GM23338 (cell line): ENCODE measurements at regions not wholly inside any gene's neighbourhood (a gene's known extent, or its start where the extent isn't known, plus 50 kb on each side); places are given as distances from the start of the nearest gene placed in this dataset.
"Not testable (repeated sequence)": the region's sequence is repeated elsewhere in the genome, so short reads cannot be mapped to it uniquely, and the experiment has no call there.

Source experiments
- ATAC-seq: fragments of 200-7000 bp; cut with Tn5 transposase; 3 replicates; pipeline ENCODE4 v1.9.1; 2020
- DNase-seq: peaks from one replicate; pipeline ENCODE4 v3.0.0-alpha.2; 2015; ENCODE audit warnings: low spot score
- H2AFZ ChIP-seq: fragments of 200-600 bp; sonication (generic); 2 replicates; pipeline ENCODE4 v1.8.0; 2016; ENCODE audit warnings: antibody characterized with exemption, mild to moderate bottlenecking, moderate library complexity
- H3F3A ChIP-seq: fragments of 200-600 bp; sonication (generic); replicated peaks from 2 replicates; pipeline ENCODE4 v1.8.0; 2017; ENCODE audit warnings: antibody characterized with exemption, mixed run types, low read depth
- H3K27ac ChIP-seq: fragments of 200-600 bp; sonication (generic); 2 replicates; pipeline ENCODE4 v1.6.1; 2016; ENCODE audit warnings: low read depth
- H3K27me3 ChIP-seq: fragments of 200-600 bp; sonication (generic); 2 replicates; pipeline ENCODE4 v1.8.0; 2016; ENCODE audit warnings: mild to moderate bottlenecking, mixed run types, moderate library complexity; ENCODE audit not compliant: insufficient read depth
- H3K36me3 ChIP-seq: fragments of 200-600 bp; sonication (generic); 2 replicates; pipeline ENCODE4 v1.8.0; 2016; ENCODE audit warnings: mild to moderate bottlenecking; ENCODE audit not compliant: insufficient read depth
- H3K4me1 ChIP-seq: fragments of 200-600 bp; sonication (generic); 2 replicates; pipeline ENCODE4 v1.8.0; 2016; ENCODE audit warnings: mild to moderate bottlenecking, moderate library complexity; ENCODE audit not compliant: insufficient read depth
- H3K4me2 ChIP-seq: fragments of 200-600 bp; sonication (generic); 2 replicates; pipeline ENCODE4 v1.7.1; 2017; ENCODE audit warnings: mixed run types
- H3K4me3 ChIP-seq: fragments of 200-600 bp; sonication (generic); 2 replicates; pipeline ENCODE4 v1.6.1; 2016; ENCODE audit warnings: mixed run types
- H3K79me2 ChIP-seq: fragments of 200-600 bp; sonication (generic); replicated peaks from 2 replicates; pipeline ENCODE4 v1.8.0; 2017; ENCODE audit warnings: mild to moderate bottlenecking; ENCODE audit not compliant: insufficient read depth
- H3K9me2 ChIP-seq: fragments of 200-600 bp; sonication (generic); 2 replicates; pipeline ENCODE4 v1.8.0; 2017; ENCODE audit not compliant: insufficient read depth
- H4K20me1 ChIP-seq: fragments of 200-600 bp; sonication (generic); replicated peaks from 2 replicates; pipeline ENCODE4 v1.8.0; 2017; ENCODE audit warnings: mild to moderate bottlenecking; ENCODE audit not compliant: insufficient read depth
- H3K27ac Mint-ChIP-seq: 2 replicates; pipeline ENCODE4 v1.8.0; 2020; ENCODE audit warnings: inconsistent platforms, mild to moderate bottlenecking, moderate library complexity, mixed read lengths
- H3K27me3 Mint-ChIP-seq: 3 replicates; pipeline ENCODE4 v1.8.0; 2022; ENCODE audit warnings: low read depth, mild to moderate bottlenecking, moderate library complexity, mixed read lengths, inconsistent platforms; ENCODE audit not compliant: insufficient read depth, poor library complexity
- H3K36me3 Mint-ChIP-seq: 3 replicates; pipeline ENCODE4 v1.8.0; 2021; ENCODE audit warnings: low read depth, mild to moderate bottlenecking, inconsistent platforms, moderate library complexity, mixed read lengths
- H3K4me1 Mint-ChIP-seq: 3 replicates; pipeline ENCODE4 v1.8.0; 2020; ENCODE audit warnings: mild to moderate bottlenecking, inconsistent platforms, mixed read lengths
- H3K4me3 Mint-ChIP-seq: 3 replicates; pipeline ENCODE4 v1.8.0; 2021; ENCODE audit warnings: moderate library complexity, mild to moderate bottlenecking, inconsistent platforms, mixed read lengths
- H3K9me3 Mint-ChIP-seq: 3 replicates; pipeline ENCODE4 v1.8.0; 2020; ENCODE audit warnings: moderate library complexity, mild to moderate bottlenecking, inconsistent platforms, mixed read lengths
- CREB1 ChIP-seq: fragments of 250-450 bp; sonication (Bioruptor Pico); IDR thresholded peaks from 2 replicates; pipeline ENCODE4 v1.5.0; 2020; ENCODE audit warnings: low read depth, mild to moderate bottlenecking, moderate library complexity
- EZH2 ChIP-seq: fragments of 200-600 bp; sonication (generic); IDR thresholded peaks from one replicate; pipeline ENCODE4 v1.8.0; 2017; ENCODE audit warnings: antibody characterized with exemption, mild to moderate bottlenecking, low read depth; ENCODE audit not compliant: unreplicated experiment
- EZH2phosphoT487 ChIP-seq: fragments of 200-600 bp; sonication (generic); IDR thresholded peaks from one replicate; pipeline ENCODE4 v1.8.1; 2018; ENCODE audit warnings: antibody characterized with exemption; ENCODE audit not compliant: unreplicated experiment
- JUNB ChIP-seq: IDR thresholded peaks from one replicate; pipeline ENCODE4 v1.6.1; 2016; ENCODE audit warnings: antibody characterized with exemption; ENCODE audit not compliant: unreplicated experiment
- NANOG ChIP-seq: IDR thresholded peaks from 2 replicates; pipeline ENCODE4 v1.6.1; 2016; ENCODE audit warnings: antibody characterized with exemption, borderline replicate concordance
- POLR2AphosphoS5 ChIP-seq: IDR thresholded peaks from 2 replicates; pipeline ENCODE4 v1.6.1; 2016; ENCODE audit warnings: antibody characterized with exemption, low read depth
- STAT1 ChIP-seq: IDR thresholded peaks from one replicate; pipeline ENCODE4 v1.6.1; 2016; ENCODE audit warnings: antibody characterized with exemption; ENCODE audit not compliant: unreplicated experiment
- ZNF114 ChIP-seq: fragments of 250-450 bp; sonication (Bioruptor Pico); IDR thresholded peaks from 2 replicates; pipeline ENCODE4 v1.5.0; 2020; ENCODE audit warnings: mild to moderate bottlenecking, moderate library complexity
- ZNF331 ChIP-seq: fragments of 250-450 bp; sonication (Bioruptor Pico); IDR thresholded peaks from 2 replicates; pipeline ENCODE4 v1.5.0; 2020; ENCODE audit warnings: low read depth, mild to moderate bottlenecking, moderate library complexity
- TF ChIP-seq, protein P1 (sequence below): IDR thresholded peaks from 2 replicates; pipeline ENCODE4 v1.6.1; 2016; ENCODE audit warnings: antibody characterized with exemption
- TF ChIP-seq, protein P2 (sequence below): IDR thresholded peaks from one replicate; pipeline ENCODE4 v1.6.1; 2018; ENCODE audit warnings: antibody characterized with exemption; ENCODE audit not compliant: unreplicated experiment
- TF ChIP-seq, protein P3 (sequence below), 2 experiments: fragments of 200-600 bp in 1 of 2; sonication (generic) in 1 of 2; conservative IDR thresholded peaks; 2 replicates each; pipeline versions ENCODE4 v1.5.1 to v1.6.1; 2016 to 2017; ENCODE audit warnings: antibody characterized with exemption in 2 of 2, low read depth in 2 of 2, mild to moderate bottlenecking in 2 of 2, moderate library complexity in 1 of 2

DNA sequence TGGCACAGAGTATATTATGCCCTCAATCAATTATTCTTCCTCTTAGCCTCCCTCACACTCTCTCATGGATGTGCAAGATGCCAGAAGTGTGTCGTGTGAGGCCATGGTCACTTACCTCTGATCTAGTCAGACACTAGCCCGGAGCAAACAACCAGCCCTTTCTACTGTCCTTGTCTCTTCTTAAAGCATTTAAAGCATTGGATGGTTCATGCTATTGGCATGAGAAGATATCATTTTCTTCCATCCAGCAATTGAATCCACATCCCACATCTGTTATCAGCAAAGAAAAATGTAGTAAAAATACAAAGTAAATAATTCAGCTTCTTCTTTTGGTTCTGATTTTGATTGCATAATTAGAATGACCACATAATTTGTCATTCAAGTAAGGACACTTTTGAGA lies 267.2 kb upstream of the ACO1 start (continued):
- TF ChIP-seq, protein P1, sequence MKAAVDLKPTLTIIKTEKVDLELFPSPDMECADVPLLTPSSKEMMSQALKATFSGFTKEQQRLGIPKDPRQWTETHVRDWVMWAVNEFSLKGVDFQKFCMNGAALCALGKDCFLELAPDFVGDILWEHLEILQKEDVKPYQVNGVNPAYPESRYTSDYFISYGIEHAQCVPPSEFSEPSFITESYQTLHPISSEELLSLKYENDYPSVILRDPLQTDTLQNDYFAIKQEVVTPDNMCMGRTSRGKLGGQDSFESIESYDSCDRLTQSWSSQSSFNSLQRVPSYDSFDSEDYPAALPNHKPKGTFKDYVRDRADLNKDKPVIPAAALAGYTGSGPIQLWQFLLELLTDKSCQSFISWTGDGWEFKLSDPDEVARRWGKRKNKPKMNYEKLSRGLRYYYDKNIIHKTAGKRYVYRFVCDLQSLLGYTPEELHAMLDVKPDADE, result no peak
- TF ChIP-seq STAT1 (no peak), POLR2AphosphoS5 (no peak), ZNF114 (CRISPR knock-in tag) (no peak), NANOG (no peak), EZH2 (no peak), JUNB (no peak), ZNF331 (CRISPR knock-in tag) (no peak), CREB1 (CRISPR knock-in tag) (no peak)
- TF ChIP-seq, protein P2, sequence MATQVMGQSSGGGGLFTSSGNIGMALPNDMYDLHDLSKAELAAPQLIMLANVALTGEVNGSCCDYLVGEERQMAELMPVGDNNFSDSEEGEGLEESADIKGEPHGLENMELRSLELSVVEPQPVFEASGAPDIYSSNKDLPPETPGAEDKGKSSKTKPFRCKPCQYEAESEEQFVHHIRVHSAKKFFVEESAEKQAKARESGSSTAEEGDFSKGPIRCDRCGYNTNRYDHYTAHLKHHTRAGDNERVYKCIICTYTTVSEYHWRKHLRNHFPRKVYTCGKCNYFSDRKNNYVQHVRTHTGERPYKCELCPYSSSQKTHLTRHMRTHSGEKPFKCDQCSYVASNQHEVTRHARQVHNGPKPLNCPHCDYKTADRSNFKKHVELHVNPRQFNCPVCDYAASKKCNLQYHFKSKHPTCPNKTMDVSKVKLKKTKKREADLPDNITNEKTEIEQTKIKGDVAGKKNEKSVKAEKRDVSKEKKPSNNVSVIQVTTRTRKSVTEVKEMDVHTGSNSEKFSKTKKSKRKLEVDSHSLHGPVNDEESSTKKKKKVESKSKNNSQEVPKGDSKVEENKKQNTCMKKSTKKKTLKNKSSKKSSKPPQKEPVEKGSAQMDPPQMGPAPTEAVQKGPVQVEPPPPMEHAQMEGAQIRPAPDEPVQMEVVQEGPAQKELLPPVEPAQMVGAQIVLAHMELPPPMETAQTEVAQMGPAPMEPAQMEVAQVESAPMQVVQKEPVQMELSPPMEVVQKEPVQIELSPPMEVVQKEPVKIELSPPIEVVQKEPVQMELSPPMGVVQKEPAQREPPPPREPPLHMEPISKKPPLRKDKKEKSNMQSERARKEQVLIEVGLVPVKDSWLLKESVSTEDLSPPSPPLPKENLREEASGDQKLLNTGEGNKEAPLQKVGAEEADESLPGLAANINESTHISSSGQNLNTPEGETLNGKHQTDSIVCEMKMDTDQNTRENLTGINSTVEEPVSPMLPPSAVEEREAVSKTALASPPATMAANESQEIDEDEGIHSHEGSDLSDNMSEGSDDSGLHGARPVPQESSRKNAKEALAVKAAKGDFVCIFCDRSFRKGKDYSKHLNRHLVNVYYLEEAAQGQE, result no peak
- TF ChIP-seq, protein P3, sequence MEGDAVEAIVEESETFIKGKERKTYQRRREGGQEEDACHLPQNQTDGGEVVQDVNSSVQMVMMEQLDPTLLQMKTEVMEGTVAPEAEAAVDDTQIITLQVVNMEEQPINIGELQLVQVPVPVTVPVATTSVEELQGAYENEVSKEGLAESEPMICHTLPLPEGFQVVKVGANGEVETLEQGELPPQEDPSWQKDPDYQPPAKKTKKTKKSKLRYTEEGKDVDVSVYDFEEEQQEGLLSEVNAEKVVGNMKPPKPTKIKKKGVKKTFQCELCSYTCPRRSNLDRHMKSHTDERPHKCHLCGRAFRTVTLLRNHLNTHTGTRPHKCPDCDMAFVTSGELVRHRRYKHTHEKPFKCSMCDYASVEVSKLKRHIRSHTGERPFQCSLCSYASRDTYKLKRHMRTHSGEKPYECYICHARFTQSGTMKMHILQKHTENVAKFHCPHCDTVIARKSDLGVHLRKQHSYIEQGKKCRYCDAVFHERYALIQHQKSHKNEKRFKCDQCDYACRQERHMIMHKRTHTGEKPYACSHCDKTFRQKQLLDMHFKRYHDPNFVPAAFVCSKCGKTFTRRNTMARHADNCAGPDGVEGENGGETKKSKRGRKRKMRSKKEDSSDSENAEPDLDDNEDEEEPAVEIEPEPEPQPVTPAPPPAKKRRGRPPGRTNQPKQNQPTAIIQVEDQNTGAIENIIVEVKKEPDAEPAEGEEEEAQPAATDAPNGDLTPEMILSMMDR (conservative IDR thresholded peaks at IDR 0.05; ENCODE audit: low read depth in 2 of 2), result no peak

DNA sequence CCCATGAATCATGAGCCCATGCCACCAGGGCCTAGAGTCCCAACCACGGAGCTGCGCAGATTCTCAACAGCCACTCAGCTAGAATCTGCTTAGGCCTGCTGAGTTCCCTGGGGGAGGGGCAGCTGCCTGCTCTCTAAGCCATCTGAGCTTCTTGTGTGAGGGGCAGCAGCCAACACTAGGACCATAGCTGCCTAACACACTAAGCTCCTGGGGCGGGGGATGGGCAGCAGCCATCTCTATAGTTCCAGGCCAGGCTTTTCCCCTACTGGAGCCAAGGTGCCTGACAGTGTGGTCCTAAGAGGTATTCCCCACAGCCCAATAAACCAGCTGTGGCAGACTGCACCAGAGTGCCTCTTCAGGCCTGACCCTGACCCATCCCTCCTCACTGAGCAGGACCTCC lies 255.9 kb upstream of the ACO1 start:
- DNase-seq, result peak; percentile 20
- Histone ChIP-seq H3K9me2 (peaks cover 10% of the 10 kb centered on the region), H3K79me2 (no peaks in the 10 kb centered on the region), H4K20me1 (no peaks in the 10 kb centered on the region), H3K27me3 (no peaks in the 10 kb centered on the region), H3K4me1 (no peaks in the 10 kb centered on the region), H2AFZ (peak overlapping the region; percentile 52; the same call in 1 of the 2 replicates), H3K27ac (no peak overlapping the region), H3K4me2 (no peak overlapping the region), H3K36me3 (no peaks in the 10 kb centered on the region), H3F3A (no peaks in the 10 kb centered on the region), H3K4me3 (no peak overlapping the region)
- Mint-ChIP-seq H3K4me1 (peaks cover 2% of the 10 kb centered on the region; the same call in 1 of the 3 replicates), H3K27me3 (no peaks in the 10 kb centered on the region), H3K9me3 (peaks cover 3% of the 10 kb centered on the region; the same call in 2 of the 3 replicates), H3K4me3 (no peak overlapping the region), H3K27ac (no peak overlapping the region), H3K36me3 (no peaks in the 10 kb centered on the region)
- TF ChIP-seq, protein P3 (conservative IDR thresholded peaks at IDR 0.05; ENCODE audit: low read depth in 2 of 2), result no peak
- TF ChIP-seq JUNB (no peak), EZH2phosphoT487 (no peak), STAT1 (no peak)
- peak; percentile 62 for ATAC-seq

DNA sequence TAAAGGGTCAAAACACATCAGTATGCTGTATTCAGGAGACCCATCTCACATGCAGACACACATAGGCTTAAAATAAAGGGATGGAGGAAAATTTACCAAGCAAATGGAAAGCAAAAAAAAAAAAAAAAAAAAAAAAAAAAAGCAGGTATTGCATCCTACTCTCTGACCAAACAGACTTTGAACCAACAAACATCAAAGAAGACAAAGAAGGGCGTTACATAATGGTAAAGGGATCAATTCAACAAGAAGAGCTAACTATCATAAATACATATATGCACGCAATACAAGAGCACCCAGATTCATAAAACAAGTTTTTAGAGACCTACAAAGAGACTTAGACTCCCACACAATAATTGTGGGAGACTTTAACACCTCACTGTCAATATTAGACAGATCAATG lies 253.7 kb upstream of the ACO1 start:
- H3K79me2 ChIP-seq, H3K9me2 ChIP-seq, DNase-seq, H3K36me3 ChIP-seq, H4K20me1 ChIP-seq, H3K4me1 ChIP-seq, H3K36me3 Mint-ChIP-seq, H3K27me3 ChIP-seq, H3K27ac Mint-ChIP-seq, H3K27me3 Mint-ChIP-seq, H3F3A ChIP-seq, H3K9me3 Mint-ChIP-seq, H3K27ac ChIP-seq, H3K4me3 Mint-ChIP-seq, H2AFZ ChIP-seq, H3K4me2 ChIP-seq, H3K4me1 Mint-ChIP-seq, H3K4me3 ChIP-seq, ATAC-seq: not testable (repeated sequence)
